Endothelial cell of umbilical vein (primary cell): ENCODE measurements at regions not wholly inside any gene's neighbourhood (a gene's known extent, or its start where the extent isn't known, plus 50 kb on each side); places are given as distances from the start of the nearest gene placed in this dataset.

Experiments used
- BruUV-seq: library from RNA; stranded (reverse); fragments of 400-500 nt; replicated peaks from 2 replicates; lab custom pipeline; 2021; lab: Mats Ljungman, UMichigan
- CTCF ChIA-PET: fragments of 300-600, 350-600 bp; sonication (Branson Sonifier 250); formaldehyde crosslinking; loops from one replicate; lab custom pipeline; 2021; ENCODE audit warnings: antibody characterized with exemption, inconsistent platforms; lab: Charles Lee
- POLR2A ChIA-PET: fragments of 300-600, 350-600 bp; sonication (Branson Sonifier 250); formaldehyde crosslinking; loops from one replicate; lab custom pipeline; 2021; ENCODE audit warnings: antibody characterized with exemption, inconsistent platforms; lab: Charles Lee
- DNase-seq: peaks from one replicate; pipeline ENCODE4 v3.0.0-alpha.2; 2011; ENCODE audit warnings: low read depth, low spot score
- FAIRE-seq: peaks from 2 replicates; lab custom pipeline; 2011; peaks lifted over from hg19 to GRCh38; lab: Jason Lieb, UNC
- H2AFZ ChIP-seq: 2 replicates; pipeline ENCODE4 v1.6.0; 2012; ENCODE audit warnings: low read depth, low read length, control low read depth, inconsistent platforms
- H3K27ac ChIP-seq: 2 replicates; pipeline ENCODE4 v1.5.1; 2011; ENCODE audit warnings: low read depth, mild to moderate bottlenecking, control low read depth, low read length, moderate library complexity; ENCODE audit not compliant: insufficient read depth
- H3K27me3 ChIP-seq, 2 experiments: 2 replicates each; pipeline versions ENCODE4 v1.6.0 to v1.6.1; 2011; ENCODE audit warnings: low read length in 2 of 2, mixed read lengths in 1 of 2; ENCODE audit not compliant: control insufficient read depth in 2 of 2, insufficient read depth in 2 of 2
- H3K36me3 ChIP-seq, 2 experiments: 2 replicates in 1 of 2; 3 replicates in 1 of 2; pipeline ENCODE4 v1.5.1; 2011; ENCODE audit warnings: low read length in 2 of 2, mild to moderate bottlenecking in 1 of 2, moderate library complexity in 1 of 2; ENCODE audit not compliant: control insufficient read depth in 2 of 2, insufficient read depth in 2 of 2; ENCODE audit errors: extremely low read depth in 1 of 2
- H3K4me1 ChIP-seq: 3 replicates; pipeline ENCODE4 v1.5.1; 2011; ENCODE audit warnings: mild to moderate bottlenecking, low read length; ENCODE audit not compliant: control insufficient read depth, insufficient read depth; ENCODE audit errors: extremely low read depth
- H3K4me2 ChIP-seq: 2 replicates; pipeline ENCODE4 v1.6.1; 2011; ENCODE audit warnings: low read length, control low read depth, mixed read lengths; ENCODE audit not compliant: insufficient read depth
- H3K4me3 ChIP-seq, 3 experiments: fragments of 200-600 bp in 1 of 3; sonication (generic), shearing (Covaris generic) in 1 of 3; replicated peaks in 1 of 3; 2 replicates each; pipeline ENCODE4 v1.5.1; 2011 to 2016; ENCODE audit warnings: control low read depth in 3 of 3, low read length in 3 of 3, mild to moderate bottlenecking in 2 of 3, inconsistent platforms in 1 of 3, low read depth in 1 of 3, moderate library complexity in 1 of 3; ENCODE audit not compliant: insufficient read depth in 1 of 3
- H3K79me2 ChIP-seq: 2 replicates; pipeline ENCODE4 v1.6.0; 2012; ENCODE audit warnings: low read length, inconsistent platforms; ENCODE audit not compliant: control insufficient read depth, insufficient read depth
- H3K9ac ChIP-seq: replicated peaks from 2 replicates; pipeline ENCODE3; 2011; ENCODE audit warnings: low read length, control low read depth; ENCODE audit not compliant: insufficient read depth; ENCODE audit errors: extremely low read depth
- H3K9me1 ChIP-seq: replicated peaks from 3 replicates; pipeline ENCODE4 v1.6.0; 2011; ENCODE audit warnings: mild to moderate bottlenecking, low read length; ENCODE audit not compliant: control insufficient read depth, insufficient read depth; ENCODE audit errors: extremely low read depth
- H3K9me3 ChIP-seq: replicated peaks from 2 replicates; pipeline ENCODE4 v1.5.1; 2012; ENCODE audit warnings: low read length, inconsistent platforms; ENCODE audit not compliant: control insufficient read depth, insufficient read depth
- H4K20me1 ChIP-seq: replicated peaks from 2 replicates; pipeline ENCODE3; 2011; ENCODE audit warnings: mild to moderate bottlenecking, low read length; ENCODE audit not compliant: control insufficient read depth, insufficient read depth; ENCODE audit errors: extremely low read depth
- CTCF ChIP-seq, 2 donors: IDR thresholded peaks; 1 replicate in 1 of 2; 2 replicates in 1 of 2; pipeline ENCODE4 v1.5.1; 2011; ENCODE audit warnings: low read length in 2 of 2, mild to moderate bottlenecking in 2 of 2, moderate library complexity in 2 of 2, control low read depth in 1 of 2, inconsistent platforms in 1 of 2, low read depth in 1 of 2; ENCODE audit not compliant: insufficient read depth in 1 of 2; ENCODE audit errors: extremely low read depth in 1 of 2
- EZH2 ChIP-seq: IDR thresholded peaks from 2 replicates; pipeline ENCODE4 v1.6.1; 2012; ENCODE audit warnings: borderline replicate concordance, low read depth, mild to moderate bottlenecking, moderate library complexity, low read length, inconsistent platforms; ENCODE audit not compliant: severe bottlenecking
- FOS ChIP-seq: IDR thresholded peaks from 2 replicates; pipeline ENCODE4 v1.6.1; 2011; ENCODE audit warnings: mild to moderate bottlenecking, low read length, moderate library complexity, borderline replicate concordance; ENCODE audit not compliant: insufficient read depth
- GATA2 ChIP-seq: IDR thresholded peaks from 2 replicates; pipeline ENCODE4 v1.7.0; 2011; ENCODE audit warnings: low read depth, mild to moderate bottlenecking, moderate library complexity, mixed read lengths, low read length; ENCODE audit not compliant: insufficient read length, insufficient read depth
- JUN ChIP-seq: IDR thresholded peaks from 2 replicates; pipeline ENCODE4 v1.6.1; 2011; ENCODE audit warnings: borderline replicate concordance, low read depth; ENCODE audit not compliant: insufficient read length, insufficient read depth
- MYC ChIP-seq: IDR thresholded peaks from one replicate; pipeline ENCODE4 v1.6.1; 2011; ENCODE audit warnings: mild to moderate bottlenecking, low read depth, low read length
- POLR2A ChIP-seq: IDR thresholded peaks from 2 replicates; pipeline ENCODE4 v1.6.1; 2012; ENCODE audit warnings: low read depth, mild to moderate bottlenecking, control low read depth, low read length
- POLR2AphosphoS5 ChIP-seq: IDR thresholded peaks from 2 replicates; pipeline ENCODE4 v1.6.1; 2012; ENCODE audit warnings: low read depth, mild to moderate bottlenecking, control low read depth, low read length, moderate library complexity; ENCODE audit not compliant: insufficient read depth
- dilution Hi-C: fragments of 300-500 bp; cut with MboI; formaldehyde crosslinking; loops from one replicate; pipeline ENCODE4 v1.15.0; 2019; ENCODE audit warnings: low sequenced_read_pairs; ENCODE audit not compliant: extremely low pct_ligation_motif_present
- intact Hi-C: fragments of 100-400 bp; cut with micrococcal nuclease; formaldehyde crosslinking; loops from one replicate; pipeline ENCODE4 v1.10.0; 2022
- TF ChIP-seq, protein P1 (sequence below): IDR thresholded peaks from 2 replicates; pipeline ENCODE4 v1.6.1; 2011; ENCODE audit not compliant: insufficient read depth, insufficient read length

DNA sequence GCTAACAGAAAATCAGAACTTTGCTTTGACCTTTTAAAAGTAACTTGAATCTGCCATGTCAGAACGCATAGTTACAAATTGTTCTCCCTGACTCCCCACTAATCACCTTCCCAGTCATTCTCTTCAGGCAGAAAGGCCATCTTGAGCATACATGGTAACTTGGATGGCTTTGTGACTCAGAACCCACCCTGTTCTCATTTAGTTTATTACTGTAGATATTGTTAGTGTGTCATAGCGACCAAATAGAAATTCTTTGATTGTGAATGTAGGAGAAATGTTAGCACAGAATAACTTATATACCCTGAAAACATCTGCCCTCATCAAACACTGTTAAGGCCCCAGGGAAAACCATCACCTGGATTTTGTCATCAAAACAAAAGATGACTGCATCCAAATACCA is 382.0 kb downstream of the MAGEB5 start:
- no peaks in the 10 kb centered on the region for H3K9me3 ChIP-seq
- no peaks in the 10 kb centered on the region for H3K79me2 ChIP-seq
- H3K27ac ChIP-seq: no peak overlapping the region
- H2AFZ ChIP-seq: no peak overlapping the region
- FAIRE-seq (no peak), DNase-seq (no peak)
- no peaks in the 10 kb centered on the region for H3K4me1 ChIP-seq
- no peak overlapping the region for H3K4me3 ChIP-seq
- no peak overlapping the region for H3K9ac ChIP-seq
- no peak for TF ChIP-seq POLR2A
- no peak for TF ChIP-seq GATA2
- no peak for TF ChIP-seq JUN
- no peak for TF ChIP-seq EZH2
- TF ChIP-seq POLR2AphosphoS5: no peak
- no peak for TF ChIP-seq MYC
- no peak for TF ChIP-seq FOS
- TF ChIP-seq CTCF (IDR thresholded peaks at IDR 0.05; ENCODE audit: extremely low read depth in 1 of 2, insufficient read depth in 1 of 2, low read depth in 1 of 2, low read length in 2 of 2): no peak
- TF ChIP-seq, protein P1, sequence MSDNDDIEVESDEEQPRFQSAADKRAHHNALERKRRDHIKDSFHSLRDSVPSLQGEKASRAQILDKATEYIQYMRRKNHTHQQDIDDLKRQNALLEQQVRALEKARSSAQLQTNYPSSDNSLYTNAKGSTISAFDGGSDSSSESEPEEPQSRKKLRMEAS: no peak
- no peaks in the 10 kb centered on the region for H4K20me1 ChIP-seq
- no peaks in the 10 kb centered on the region for H3K9me1 ChIP-seq
- CTCF ChIA-PET: no interaction called here
- no peaks in the 10 kb centered on the region for H3K27me3 ChIP-seq
- intact Hi-C loops: no loop called here
- dilution Hi-C loops: no loop called here
- POLR2A ChIA-PET: no interaction called here
- BruUV-seq: no TSS peak
- no peaks in the 10 kb centered on the region for H3K36me3 ChIP-seq
- no peak overlapping the region for H3K4me2 ChIP-seq
